Esophagus squamous epithelium (tissue), 5 donors: ENCODE measurements at regions not wholly inside any gene's neighbourhood (a gene's known extent, or its start where the extent isn't known, plus 50 kb on each side); places are given as distances from the start of the nearest gene placed in this dataset.

Source experiments
- DNase-seq: peaks from one replicate; lab custom pipeline; 2025; lab: John Stamatoyannopoulos, UW
- H3K27ac ChIP-seq, 4 donors: fragments of 200-600 bp; sonication (generic); one replicate each; pipeline ENCODE4 v1.5.1; 2016 to 2019; ENCODE audit warnings: mild to moderate bottlenecking in 1 of 4
- H3K27me3 ChIP-seq, 4 donors: fragments of 200-600 bp; sonication (generic); 1 replicate in 3 of 4; 2 replicates in 1 of 4; pipeline versions ENCODE4 v1.5.1 to v1.6.0; 2017 to 2021; ENCODE audit warnings: antibody characterized with exemption in 1 of 4
- H3K36me3 ChIP-seq, 3 donors: fragments of 200-600 bp; sonication (generic); one replicate each; pipeline ENCODE4 v1.5.1; 2016 to 2019
- H3K4me1 ChIP-seq, 3 donors: fragments of 200-600 bp; sonication (generic); one replicate each; pipeline ENCODE4 v1.5.1; 2017 to 2019
- H3K4me3 ChIP-seq, 4 donors: fragments of 200-600 bp; sonication (generic); 1 replicate in 3 of 4; 2 replicates in 1 of 4; pipeline ENCODE4 v1.5.1; 2016 to 2019; ENCODE audit warnings: mild to moderate bottlenecking in 2 of 4, moderate library complexity in 1 of 4
- H3K9me3 ChIP-seq, 3 donors: fragments of 200-600 bp; sonication (generic); one replicate each; pipeline ENCODE4 v1.5.1; 2016 to 2019
- POLR2A ChIP-seq, 4 donors: fragments of 450-650 bp; IDR thresholded peaks; one replicate each; pipeline ENCODE4 v1.6.1; 2017; ENCODE audit warnings: antibody characterized with exemption in 4 of 4, mild to moderate bottlenecking in 4 of 4, moderate library complexity in 3 of 4
- WGBS, 2 donors: methylation state at CpG; one replicate each; pipeline ENCODE4 v1.1.5; 2018; 5-methylcytosine and 5-hydroxymethylcytosine counted together
- intact Hi-C: fragments of 100-400 bp; cut with DNase I; formaldehyde crosslinking; loops from one replicate; pipeline ENCODE4 v1.15.0; 2022
- TF ChIP-seq, protein P1 (sequence below), 6 experiments: fragments of 450-650 bp in 4 of 6; fragments of 200-600 bp in 2 of 6; sonication (generic) in 2 of 6; IDR thresholded peaks; one replicate each; pipeline ENCODE4 v1.5.1; 2016 to 2019; ENCODE audit warnings: antibody characterized with exemption in 6 of 6, mild to moderate bottlenecking in 4 of 6, moderate library complexity in 4 of 6
- donor health status: DM: yes; HTN: yes; CAD: no.

- WGBS, 2 donors: 5 to 17% methylated on average over 7 of the region's 8 CpGs
- no peaks in the 10 kb centered on the region for H3K36me3 ChIP-seq
- DNase-seq: no peak
- TF ChIP-seq, protein P1, sequence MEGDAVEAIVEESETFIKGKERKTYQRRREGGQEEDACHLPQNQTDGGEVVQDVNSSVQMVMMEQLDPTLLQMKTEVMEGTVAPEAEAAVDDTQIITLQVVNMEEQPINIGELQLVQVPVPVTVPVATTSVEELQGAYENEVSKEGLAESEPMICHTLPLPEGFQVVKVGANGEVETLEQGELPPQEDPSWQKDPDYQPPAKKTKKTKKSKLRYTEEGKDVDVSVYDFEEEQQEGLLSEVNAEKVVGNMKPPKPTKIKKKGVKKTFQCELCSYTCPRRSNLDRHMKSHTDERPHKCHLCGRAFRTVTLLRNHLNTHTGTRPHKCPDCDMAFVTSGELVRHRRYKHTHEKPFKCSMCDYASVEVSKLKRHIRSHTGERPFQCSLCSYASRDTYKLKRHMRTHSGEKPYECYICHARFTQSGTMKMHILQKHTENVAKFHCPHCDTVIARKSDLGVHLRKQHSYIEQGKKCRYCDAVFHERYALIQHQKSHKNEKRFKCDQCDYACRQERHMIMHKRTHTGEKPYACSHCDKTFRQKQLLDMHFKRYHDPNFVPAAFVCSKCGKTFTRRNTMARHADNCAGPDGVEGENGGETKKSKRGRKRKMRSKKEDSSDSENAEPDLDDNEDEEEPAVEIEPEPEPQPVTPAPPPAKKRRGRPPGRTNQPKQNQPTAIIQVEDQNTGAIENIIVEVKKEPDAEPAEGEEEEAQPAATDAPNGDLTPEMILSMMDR (IDR thresholded peaks at IDR 0.05): peak in 5 of 6 experiments; percentile 39 to 73 (median 58)
- TF ChIP-seq POLR2A (IDR thresholded peaks at IDR 0.05): no peak
- no peak overlapping the region for H3K27ac ChIP-seq
- H3K4me1 ChIP-seq: peaks cover 0 to 9% (median 3%) of the 10 kb centered on the region in 3 donors
- intact Hi-C loops: no loop called here
- H3K9me3 ChIP-seq: no peaks in the 10 kb centered on the region
- H3K4me3 ChIP-seq: no peak overlapping the region
- peaks cover 0 to 45% (median 0%) of the 10 kb centered on the region in 4 donors for H3K27me3 ChIP-seq
Measured at GRCh38 chr12:107917912-107918800, 143.7 kb downstream of the ASCL4 start.

GRCh38 chr12:107921062-107921461, 146.6 kb downstream of the ASCL4 start:
- 39 to 49% methylated on average over 4 of the region's 4 CpGs for WGBS, 2 donors
- no peaks in the 10 kb centered on the region for H3K36me3 ChIP-seq
- intact Hi-C loops: no loop called here
- peaks cover 0 to 9% (median 3%) of the 10 kb centered on the region in 3 donors for H3K4me1 ChIP-seq
- TF ChIP-seq POLR2A (IDR thresholded peaks at IDR 0.05): no peak
- TF ChIP-seq, protein P1 (IDR thresholded peaks at IDR 0.05): no peak
- DNase-seq: no peak
- H3K4me3 ChIP-seq: no peak overlapping the region
- no peaks in the 10 kb centered on the region for H3K9me3 ChIP-seq
- H3K27ac ChIP-seq: no peak overlapping the region
- peaks cover 0 to 29% (median 0%) of the 10 kb centered on the region in 4 donors for H3K27me3 ChIP-seq

DNA sequence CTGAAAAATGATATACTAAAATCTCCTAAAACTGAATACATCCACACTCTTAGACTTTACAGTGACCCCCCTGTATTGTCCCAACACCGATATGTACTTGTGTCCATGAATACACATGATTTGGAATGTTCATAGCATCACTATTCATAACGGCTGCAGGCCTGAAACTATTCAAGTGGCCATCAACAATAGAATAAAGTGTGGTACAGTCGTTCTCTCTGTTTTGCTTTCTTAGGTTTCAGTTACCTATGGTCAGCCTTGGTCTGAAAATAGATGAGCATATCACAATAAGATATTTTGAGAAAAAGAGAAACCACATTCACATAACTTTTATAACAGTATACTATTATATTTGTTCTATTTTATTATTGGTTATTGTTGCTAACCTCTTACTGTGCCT, 150.6 kb downstream of the ASCL4 start:
- TF ChIP-seq, protein P1 (IDR thresholded peaks at IDR 0.05): no peak
- no peak for TF ChIP-seq POLR2A (IDR thresholded peaks at IDR 0.05)
- Histone ChIP-seq H3K27ac (no peak overlapping the region), H3K4me3 (no peak overlapping the region), H3K4me1 (no peaks in the 10 kb centered on the region), H3K36me3 (no peaks in the 10 kb centered on the region), H3K27me3 (peaks cover 0 to 11% (median 0%) of the 10 kb centered on the region in 4 donors), H3K9me3 (no peaks in the 10 kb centered on the region)
- WGBS, 2 donors: 63 to 67% methylated on average over 3 of the region's 3 CpGs
- DNase-seq: no peak
- intact Hi-C loops: no loop called here

GRCh38 chr12:107929436-107929835, 154.9 kb downstream of the ASCL4 start:
- Histone ChIP-seq H3K9me3 (no peaks in the 10 kb centered on the region), H3K4me1 (no peaks in the 10 kb centered on the region), H3K27me3 (peaks cover 0 to 42% (median 0%) of the 10 kb centered on the region in 4 donors), H3K36me3 (no peaks in the 10 kb centered on the region), H3K27ac (no peak overlapping the region), H3K4me3 (no peak overlapping the region)
- 28 to 32% methylated on average over 12 of the region's 12 CpGs for WGBS, 2 donors
- intact Hi-C loops: no loop called here
- DNase-seq: no peak
- TF ChIP-seq POLR2A (IDR thresholded peaks at IDR 0.05): no peak
- TF ChIP-seq, protein P1 (IDR thresholded peaks at IDR 0.05): peak in 3 of 6 experiments; percentile 6 to 39 (median 16)

- Histone ChIP-seq H3K27ac (no peak overlapping the region), H3K4me1 (no peaks in the 10 kb centered on the region), H3K27me3 (peaks cover 0 to 58% (median 0%) of the 10 kb centered on the region in 4 donors), H3K36me3 (no peaks in the 10 kb centered on the region), H3K9me3 (no peaks in the 10 kb centered on the region), H3K4me3 (no peak overlapping the region)
- 65 to 66% methylated on average over 5 of the region's 5 CpGs for WGBS, 2 donors
- intact Hi-C loops: no loop called here
- no peak for DNase-seq
- no peak for TF ChIP-seq POLR2A (IDR thresholded peaks at IDR 0.05)
- TF ChIP-seq, protein P1 (IDR thresholded peaks at IDR 0.05): no peak
Measured at GRCh38 chr12:107931761-107932160, 157.3 kb downstream of the ASCL4 start.
